Skin epidermis (tissue), 12 donors: ENCODE measurements at regions not wholly inside any gene's neighbourhood (a gene's known extent, or its start where the extent isn't known, plus 50 kb on each side); places are given as distances from the start of the nearest gene placed in this dataset.
A peak's percentile ranks its signal among the peaks of the same experiment; 100 is the strongest.

Source experiments
- H3K27ac ChIP-seq, 21 experiments: fragments of 200-600 bp; sonication (generic) in 11 of 21; one replicate each; pipeline ENCODE4 v1.5.0; 2020; ENCODE audit warnings: mild to moderate bottlenecking in 3 of 21, inconsistent platforms in 2 of 21, moderate library complexity in 2 of 21
- H3K4me3 ChIP-seq, 7 experiments: fragments of 200-600 bp; sonication (generic) in 2 of 7; one replicate each; pipeline ENCODE4 v1.5.0; 2020; ENCODE audit warnings: inconsistent platforms in 2 of 7, mild to moderate bottlenecking in 2 of 7, moderate library complexity in 1 of 7

- peak overlapping the region in 7 of 21 experiments; percentile 21 to 79 (median 56) for H3K27ac ChIP-seq
- no peak overlapping the region for H3K4me3 ChIP-seq
Observed at GRCh38 chr16:64892835-64893785, 228.8 kb downstream of the CDH11 start.

GRCh38 chr16:64889446-64889845, 232.4 kb downstream of the CDH11 start:
- no peak overlapping the region for H3K4me3 ChIP-seq

GRCh38 chr16:64887651-64888050, 234.2 kb downstream of the CDH11 start:
- H3K27ac ChIP-seq, result no peak overlapping the region
- no peak overlapping the region for H3K4me3 ChIP-seq

More at GRCh38 chr16:64889446-64889845, 232.4 kb downstream of the CDH11 start:
- H3K27ac ChIP-seq, result no peak overlapping the region

GRCh38 chr16:64882078-64882784, 239.6 kb downstream of the CDH11 start:
- H3K4me3 ChIP-seq, result no peak overlapping the region
- H3K27ac ChIP-seq, result no peak overlapping the region

GRCh38 chr16:64880994-64881393, 240.9 kb downstream of the CDH11 start:
- Histone ChIP-seq H3K4me3 (no peak overlapping the region), H3K27ac (no peak overlapping the region)

GRCh38 chr16:64880006-64880405, 241.9 kb downstream of the CDH11 start:
- no peak overlapping the region for H3K27ac ChIP-seq
- no peak overlapping the region for H3K4me3 ChIP-seq

GRCh38 chr16:64878940-64879339, 242.9 kb downstream of the CDH11 start:
- Histone ChIP-seq H3K4me3 (no peak overlapping the region), H3K27ac (no peak overlapping the region)

- no peak overlapping the region for H3K4me3 ChIP-seq
- H3K27ac ChIP-seq, result no peak overlapping the region
Observed at GRCh38 chr16:64872101-64872500, 249.8 kb downstream of the CDH11 start.

- Histone ChIP-seq H3K4me3 (no peak overlapping the region), H3K27ac (no peak overlapping the region)
Observed at GRCh38 chr16:64870859-64871258, 251.0 kb downstream of the CDH11 start.

- Histone ChIP-seq H3K27ac (no peak overlapping the region), H3K4me3 (no peak overlapping the region)
Observed at GRCh38 chr16:64869781-64870180, 252.1 kb downstream of the CDH11 start.

GRCh38 chr16:64866021-64866420, 255.8 kb downstream of the CDH11 start:
- Histone ChIP-seq H3K4me3 (no peak overlapping the region), H3K27ac (no peak overlapping the region)

GRCh38 chr16:64865069-64865696, 256.7 kb downstream of the CDH11 start:
- Histone ChIP-seq H3K27ac (peak overlapping the region in 4 of 21 experiments; percentile 47 to 79 (median 60)), H3K4me3 (no peak overlapping the region)

GRCh38 chr16:64864232-64864809, 257.5 kb downstream of the CDH11 start:
- H3K4me3 ChIP-seq, result no peak overlapping the region
- peak overlapping the region in 5 of 21 experiments; percentile 18 to 79 (median 55) for H3K27ac ChIP-seq

GRCh38 chr16:64858076-64858475, 263.8 kb downstream of the CDH11 start:
- Histone ChIP-seq H3K27ac (no peak overlapping the region), H3K4me3 (no peak overlapping the region)

- no peak overlapping the region for H3K27ac ChIP-seq
- H3K4me3 ChIP-seq, result no peak overlapping the region
Observed at GRCh38 chr16:64857411-64857810, 264.5 kb downstream of the CDH11 start.

GRCh38 chr16:64853551-64853950, 268.3 kb downstream of the CDH11 start:
- Histone ChIP-seq H3K4me3 (no peak overlapping the region), H3K27ac (no peak overlapping the region)

- Histone ChIP-seq H3K27ac (no peak overlapping the region), H3K4me3 (no peak overlapping the region)
Observed at GRCh38 chr16:64846966-64847365, 274.9 kb downstream of the CDH11 start.

- H3K27ac ChIP-seq, result no peak overlapping the region
- no peak overlapping the region for H3K4me3 ChIP-seq
Observed at GRCh38 chr16:64845071-64845470, 276.8 kb downstream of the CDH11 start.

- Histone ChIP-seq H3K4me3 (no peak overlapping the region), H3K27ac (no peak overlapping the region)
Observed at GRCh38 chr16:64841482-64841881, 280.4 kb downstream of the CDH11 start.

- no peak overlapping the region for H3K27ac ChIP-seq
- H3K4me3 ChIP-seq, result no peak overlapping the region
Observed at GRCh38 chr16:64841071-64841470, 280.8 kb downstream of the CDH11 start.
